HK-2 (cell line): ENCODE measurements at regions not wholly inside any gene's neighbourhood (a gene's known extent, or its start where the extent isn't known, plus 50 kb on each side); places are given as distances from the start of the nearest gene placed in this dataset.

Source experiments
- DNase-seq: peaks from one replicate; pipeline ENCODE4 v3.0.0-alpha.2; 2018; ENCODE audit not compliant: unreplicated experiment

GRCh38 chr5:155839251-155840037 lies 487.5 kb upstream of the SGCD start:
- DNase-seq, result no peak

- no peak for DNase-seq
Measured at GRCh38 chr5:155844542-155844941, 482.4 kb upstream of the SGCD start.

GRCh38 chr5:155850370-155850769 lies 476.6 kb upstream of the SGCD start:
- no peak for DNase-seq

- DNase-seq, result no peak
Measured at GRCh38 chr5:155866971-155867370, 460.0 kb upstream of the SGCD start.

GRCh38 chr5:155867522-155868088 lies 459.4 kb upstream of the SGCD start:
- no peak for DNase-seq

- DNase-seq, result no peak
Measured at GRCh38 chr5:155870636-155871035, 456.3 kb upstream of the SGCD start.

GRCh38 chr5:155871623-155872022 lies 455.3 kb upstream of the SGCD start:
- DNase-seq, result no peak

GRCh38 chr5:155872629-155873220 lies 454.2 kb upstream of the SGCD start:
- no peak for DNase-seq

- DNase-seq, result no peak
Measured at GRCh38 chr5:155878991-155879575, 447.9 kb upstream of the SGCD start.

- no peak for DNase-seq
Measured at GRCh38 chr5:155884041-155884440, 442.9 kb upstream of the SGCD start.

- DNase-seq, result no peak
Measured at GRCh38 chr5:155885199-155885598, 441.8 kb upstream of the SGCD start.

GRCh38 chr5:155886311-155887031 lies 440.5 kb upstream of the SGCD start:
- DNase-seq, result no peak

- DNase-seq, result no peak
Measured at GRCh38 chr5:155895484-155895883, 431.5 kb upstream of the SGCD start.

- DNase-seq, result no peak
Measured at GRCh38 chr5:155897761-155898160, 429.2 kb upstream of the SGCD start.

GRCh38 chr5:155898284-155898683 lies 428.7 kb upstream of the SGCD start:
- DNase-seq, result no peak

- no peak for DNase-seq
Measured at GRCh38 chr5:155903791-155904190, 423.2 kb upstream of the SGCD start.

- no peak for DNase-seq
Measured at GRCh38 chr5:155905364-155905763, 421.6 kb upstream of the SGCD start.

- DNase-seq, result no peak
Measured at GRCh38 chr5:155906046-155906445, 420.9 kb upstream of the SGCD start.

GRCh38 chr5:155908543-155908942 lies 418.4 kb upstream of the SGCD start:
- no peak for DNase-seq

GRCh38 chr5:155912291-155912690 lies 414.7 kb upstream of the SGCD start:
- DNase-seq, result no peak

GRCh38 chr5:155914766-155915165 lies 412.2 kb upstream of the SGCD start:
- DNase-seq, result no peak

- no peak for DNase-seq
Measured at GRCh38 chr5:155915601-155916000, 411.4 kb upstream of the SGCD start.
